K562 (cell line): ENCODE measurements at regions not wholly inside any gene's neighbourhood (a gene's known extent, or its start where the extent isn't known, plus 50 kb on each side); places are given as distances from the start of the nearest gene placed in this dataset.

Experiments used
- ATAC-seq: fragments of 200-7000 bp; cut with Tn5 transposase; 3 replicates; pipeline ENCODE4 v1.9.1; 2020; ENCODE audit warnings: moderate library complexity
- BruUV-seq: library from RNA; stranded (reverse); fragments of 400-500 nt; replicated peaks from 2 replicates; lab custom pipeline; 2021; lab: Mats Ljungman, UMichigan
- CTCF ChIA-PET: fragments of 300-600 bp; formaldehyde crosslinking; extraction: SDS; loops from one replicate; lab custom pipeline; 2021; ENCODE audit warnings: low intra/inter-chr PET ratio; lab: Yijun Ruan, JAX
- POLR2A ChIA-PET: fragments of 300-600, 350-650 bp; sonication (Branson Sonifier 250); formaldehyde crosslinking; extraction: SDS; loops from one replicate; lab custom pipeline; 2021; ENCODE audit warnings: antibody characterized with exemption, inconsistent platforms; lab: Yijun Ruan, JAX
- DNase-seq, 4 experiments: peaks; one replicate each; pipeline versions ENCODE4 v3.0.0 to v3.0.0-alpha.2; 2011 to 2018; ENCODE audit warnings: low spot score in 3 of 4, mixed read lengths in 3 of 4; ENCODE audit errors: extremely low read depth in 1 of 4
- FAIRE-seq: peaks from 2 replicates; lab custom pipeline; 2011; peaks lifted over from hg19 to GRCh38; lab: Jason Lieb, UNC
- H2AFZ ChIP-seq: 2 replicates; pipeline ENCODE4 v1.6.0; 2011; ENCODE audit warnings: low read depth, low read length, control low read depth, inconsistent platforms
- H3K27ac ChIP-seq: fragments of 200-600 bp; 3 replicates; pipeline ENCODE4 v1.8.0; 2011; ENCODE audit warnings: low read depth, mild to moderate bottlenecking, control low read depth, inconsistent platforms, low read length, moderate library complexity, mixed read lengths; ENCODE audit errors: extremely low read depth
- H3K27me3 ChIP-seq, 2 experiments: fragments of 300-600 bp in 1 of 2; 2 replicates in 1 of 2; 3 replicates in 1 of 2; pipeline versions ENCODE4 v1.6.0 to v1.8.0; 2011; ENCODE audit warnings: inconsistent platforms in 2 of 2, low read length in 2 of 2, mild to moderate bottlenecking in 1 of 2, mixed read lengths in 1 of 2, moderate library complexity in 1 of 2; ENCODE audit not compliant: control insufficient read depth in 2 of 2, insufficient read depth in 2 of 2
- H3K36me3 ChIP-seq: fragments of 300-600 bp; 3 replicates; pipeline ENCODE4 v1.8.0; 2011; ENCODE audit warnings: mild to moderate bottlenecking, low read length, inconsistent platforms; ENCODE audit not compliant: control insufficient read depth, insufficient read depth
- H3K4me1 ChIP-seq, 2 experiments: fragments of 200-600 bp in 1 of 2; replicated peaks in 1 of 2; 2 replicates in 1 of 2; 3 replicates in 1 of 2; pipeline versions ENCODE4 v1.5.1 to v1.8.0; 2011; ENCODE audit warnings: inconsistent platforms in 2 of 2, low read length in 2 of 2, mild to moderate bottlenecking in 1 of 2, mixed read lengths in 1 of 2, moderate library complexity in 1 of 2; ENCODE audit not compliant: control insufficient read depth in 2 of 2, insufficient read depth in 2 of 2
- H3K4me2 ChIP-seq: 2 replicates; pipeline ENCODE4 v1.6.1; 2011; ENCODE audit warnings: low read length, control low read depth, inconsistent platforms, mixed read lengths; ENCODE audit not compliant: insufficient read depth
- H3K4me3 ChIP-seq: fragments of 200-600 bp; sonication (generic), shearing (Covaris generic); 2 replicates; pipeline ENCODE4 v1.5.1; 2016; ENCODE audit warnings: control low read depth, inconsistent platforms
- H3K79me2 ChIP-seq: fragments of 200-600 bp; 3 replicates; pipeline ENCODE4 v1.8.0; 2011; ENCODE audit warnings: low read length, inconsistent platforms; ENCODE audit not compliant: control insufficient read depth, insufficient read depth
- H3K9ac ChIP-seq, 2 experiments: 2 replicates each; pipeline versions ENCODE4 v1.6.0 to v1.6.1; 2011; ENCODE audit warnings: low read depth in 2 of 2, low read length in 2 of 2, control low read depth in 1 of 2, inconsistent platforms in 1 of 2, mild to moderate bottlenecking in 1 of 2, mixed read lengths in 1 of 2; ENCODE audit not compliant: insufficient read depth in 1 of 2
- H3K9me1 ChIP-seq: one replicate; pipeline ENCODE4 v1.6.0; 2011; ENCODE audit warnings: inconsistent platforms, mild to moderate bottlenecking, low read length, moderate library complexity; ENCODE audit not compliant: control insufficient read depth, insufficient read depth
- H3K9me3 ChIP-seq: replicated peaks from 2 replicates; pipeline ENCODE4 v1.5.1; 2011; ENCODE audit warnings: low read depth, low read length, inconsistent platforms; ENCODE audit not compliant: control insufficient read depth, insufficient read depth
- H4K20me1 ChIP-seq: replicated peaks from 2 replicates; pipeline ENCODE4 v1.6.1; 2011; ENCODE audit warnings: low read length, inconsistent platforms, mixed read lengths; ENCODE audit not compliant: control insufficient read depth, insufficient read depth
- C11orf30 ChIP-seq: fragments of 450-650 bp; IDR thresholded peaks from 2 replicates; pipeline ENCODE4 v1.6.1; 2016; ENCODE audit warnings: low read depth, mild to moderate bottlenecking
- IFI16 ChIP-seq: fragments of 250-450 bp; sonication (Bioruptor Pico); IDR thresholded peaks from 2 replicates; pipeline ENCODE4 v2.1.2; 2022; ENCODE audit warnings: mild to moderate bottlenecking, inconsistent platforms
- MAFG ChIP-seq: fragments of 450-650 bp; conservative IDR thresholded peaks from 2 replicates; pipeline ENCODE4 v1.6.1; 2016; ENCODE audit warnings: missing genetic modification characterization, missing compliant biosample characterization
- NFE2 ChIP-seq: IDR thresholded peaks from 2 replicates; pipeline ENCODE4 v1.6.1; 2014; ENCODE audit warnings: antibody characterized with exemption, low read depth
- U2AF2 ChIP-seq: fragments of 200-400 bp; formaldehyde crosslinking; optimal IDR thresholded peaks from 2 replicates; pipeline ENCODE3; 2017; ENCODE audit warnings: low read depth, mild to moderate bottlenecking, low read length
- ZBTB17 ChIP-seq: fragments of 450-650 bp; formaldehyde crosslinking; IDR thresholded peaks from 2 replicates; pipeline ENCODE4 v1.4.0; 2020; ENCODE audit warnings: mild to moderate bottlenecking
- ZNF347 ChIP-seq: fragments of 450-650 bp; formaldehyde crosslinking; IDR thresholded peaks from 2 replicates; pipeline ENCODE4 v1.4.0; 2020; ENCODE audit warnings: low read depth, mild to moderate bottlenecking, moderate library complexity
- WGBS: fragments of 100-300 bp; shearing (Covaris generic); methylation state at CpG from one replicate; pipeline ENCODE4 v1.1.6; 2016; ENCODE audit warnings: low coverage, mixed read lengths; ENCODE audit not compliant: insufficient coverage; ENCODE audit errors: missing lambda C conversion rate; 5-methylcytosine and 5-hydroxymethylcytosine counted together
- in situ Hi-C: fragments of 300-500 bp; cut with MboI; formaldehyde crosslinking; loops from 4 replicates; pipeline ENCODE4 v1.15.0; 2018; ENCODE audit warnings: inconsistent platforms, mixed read lengths
- intact Hi-C: fragments of 100-400 bp; cut with micrococcal nuclease; formaldehyde crosslinking; loops from 2 replicates; pipeline ENCODE4 v1.14.2; 2022
- TF ChIP-seq, protein P1 (sequence below): fragments of 450-650 bp; IDR thresholded peaks from 2 replicates; pipeline ENCODE4 v1.6.1; 2016
- TF ChIP-seq, protein P2 (sequence below): sonication (generic); formaldehyde crosslinking; IDR thresholded peaks from 2 replicates; pipeline ENCODE4 v1.4.0; 2020; ENCODE audit warnings: mild to moderate bottlenecking, missing genetic modification reagents
- TF ChIP-seq, protein P3 (sequence below): IDR thresholded peaks from 3 replicates; pipeline ENCODE4 v1.6.1; 2011; ENCODE audit warnings: borderline replicate concordance, mild to moderate bottlenecking; ENCODE audit not compliant: insufficient read length, insufficient read depth

DNA sequence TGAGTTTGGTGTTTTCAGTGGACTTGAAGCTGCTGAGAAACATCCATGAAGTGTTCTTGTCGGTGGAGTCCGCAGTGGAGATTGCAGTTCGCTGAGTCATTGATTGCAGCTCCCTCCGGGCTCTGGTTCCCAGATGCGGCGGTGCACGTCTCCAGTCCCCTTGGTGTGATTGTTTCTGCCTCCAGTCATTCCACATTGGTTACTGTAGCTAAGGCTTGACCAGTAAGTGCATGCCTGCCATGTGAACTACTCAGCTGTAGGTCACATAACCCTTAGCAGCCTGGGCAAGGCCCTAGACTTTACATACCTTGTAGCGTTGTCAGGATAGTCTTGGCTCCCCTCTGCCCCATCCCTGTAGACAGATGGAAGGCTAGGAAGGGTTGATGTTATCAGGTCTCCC is 53.8 kb upstream of the CLCN4 start:
- Histone ChIP-seq H3K9me3 (no peaks in the 10 kb centered on the region), H4K20me1 (no peaks in the 10 kb centered on the region), H3K27ac (no peak overlapping the region), H3K9me1 (no peaks in the 10 kb centered on the region), H3K4me3 (no peak overlapping the region), H3K4me1 (no peaks in the 10 kb centered on the region; a peak in 1 of 5 replicates), H3K9ac (no peak overlapping the region), H3K36me3 (no peaks in the 10 kb centered on the region), H3K4me2 (no peak overlapping the region), H3K79me2 (no peaks in the 10 kb centered on the region), H2AFZ (no peak overlapping the region), H3K27me3 (peaks cover 0 to 15% of the 10 kb centered on the region in 2 experiments; a peak in 3 of 5 replicates)
- no peak for ATAC-seq
- intact Hi-C loops = no loop called here
- DNase-seq = no peak
- no peak for FAIRE-seq
- BruUV-seq = no TSS peak
- in situ Hi-C loops = loop anchor here (25.0 kb wide), 1 partner anchor 216 kb away; no protein-coding TSS in a partner anchor
- CTCF ChIA-PET = no interaction called here
- WGBS = 2% methylated on average over 6 of the region's 8 CpGs
- peak; percentile 41 for TF ChIP-seq MAFG (tag)
- TF ChIP-seq, protein P1, sequence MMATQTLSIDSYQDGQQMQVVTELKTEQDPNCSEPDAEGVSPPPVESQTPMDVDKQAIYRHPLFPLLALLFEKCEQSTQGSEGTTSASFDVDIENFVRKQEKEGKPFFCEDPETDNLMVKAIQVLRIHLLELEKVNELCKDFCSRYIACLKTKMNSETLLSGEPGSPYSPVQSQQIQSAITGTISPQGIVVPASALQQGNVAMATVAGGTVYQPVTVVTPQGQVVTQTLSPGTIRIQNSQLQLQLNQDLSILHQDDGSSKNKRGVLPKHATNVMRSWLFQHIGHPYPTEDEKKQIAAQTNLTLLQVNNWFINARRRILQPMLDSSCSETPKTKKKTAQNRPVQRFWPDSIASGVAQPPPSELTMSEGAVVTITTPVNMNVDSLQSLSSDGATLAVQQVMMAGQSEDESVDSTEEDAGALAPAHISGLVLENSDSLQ = no peak
- no peak for TF ChIP-seq U2AF2
- TF ChIP-seq NFE2 = peak; percentile 48; the same call in 1 of the 2 replicates
- 0 out of 2 replicates have a peak, but pooled peaks have one; percentile 20 for TF ChIP-seq C11orf30
- TF ChIP-seq IFI16 (CRISPR knock-in tag) = no peak
- TF ChIP-seq, protein P2, sequence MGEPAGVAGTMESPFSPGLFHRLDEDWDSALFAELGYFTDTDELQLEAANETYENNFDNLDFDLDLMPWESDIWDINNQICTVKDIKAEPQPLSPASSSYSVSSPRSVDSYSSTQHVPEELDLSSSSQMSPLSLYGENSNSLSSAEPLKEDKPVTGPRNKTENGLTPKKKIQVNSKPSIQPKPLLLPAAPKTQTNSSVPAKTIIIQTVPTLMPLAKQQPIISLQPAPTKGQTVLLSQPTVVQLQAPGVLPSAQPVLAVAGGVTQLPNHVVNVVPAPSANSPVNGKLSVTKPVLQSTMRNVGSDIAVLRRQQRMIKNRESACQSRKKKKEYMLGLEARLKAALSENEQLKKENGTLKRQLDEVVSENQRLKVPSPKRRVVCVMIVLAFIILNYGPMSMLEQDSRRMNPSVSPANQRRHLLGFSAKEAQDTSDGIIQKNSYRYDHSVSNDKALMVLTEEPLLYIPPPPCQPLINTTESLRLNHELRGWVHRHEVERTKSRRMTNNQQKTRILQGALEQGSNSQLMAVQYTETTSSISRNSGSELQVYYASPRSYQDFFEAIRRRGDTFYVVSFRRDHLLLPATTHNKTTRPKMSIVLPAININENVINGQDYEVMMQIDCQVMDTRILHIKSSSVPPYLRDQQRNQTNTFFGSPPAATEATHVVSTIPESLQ = no peak
- TF ChIP-seq, protein P3, sequence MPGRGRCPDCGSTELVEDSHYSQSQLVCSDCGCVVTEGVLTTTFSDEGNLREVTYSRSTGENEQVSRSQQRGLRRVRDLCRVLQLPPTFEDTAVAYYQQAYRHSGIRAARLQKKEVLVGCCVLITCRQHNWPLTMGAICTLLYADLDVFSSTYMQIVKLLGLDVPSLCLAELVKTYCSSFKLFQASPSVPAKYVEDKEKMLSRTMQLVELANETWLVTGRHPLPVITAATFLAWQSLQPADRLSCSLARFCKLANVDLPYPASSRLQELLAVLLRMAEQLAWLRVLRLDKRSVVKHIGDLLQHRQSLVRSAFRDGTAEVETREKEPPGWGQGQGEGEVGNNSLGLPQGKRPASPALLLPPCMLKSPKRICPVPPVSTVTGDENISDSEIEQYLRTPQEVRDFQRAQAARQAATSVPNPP = no peak
- no peak for TF ChIP-seq ZBTB17 (CRISPR knock-in tag)
- no peak for TF ChIP-seq ZNF347 (CRISPR knock-in tag)
- POLR2A ChIA-PET = no interaction called here
